H9 (cell line): ENCODE measurements at regions not wholly inside any gene's neighbourhood (a gene's known extent, or its start where the extent isn't known, plus 50 kb on each side); places are given as distances from the start of the nearest gene placed in this dataset.

ENCODE experiments used
- DNase-seq: peaks from one replicate; pipeline ENCODE4 v3.0.0-alpha.2; 2017
- H2AFZ ChIP-seq: one replicate; pipeline ENCODE4 v1.6.1; 2013; ENCODE audit warnings: mild to moderate bottlenecking, low read length, control low read depth, moderate library complexity
- H2AK5ac ChIP-seq: 2 replicates; pipeline ENCODE4 v1.6.1; 2013; ENCODE audit warnings: low read length, control low read depth, mixed read lengths; ENCODE audit not compliant: insufficient read length
- H2BK120ac ChIP-seq: one replicate; pipeline ENCODE4 v1.6.1; 2013; ENCODE audit warnings: low read depth, mild to moderate bottlenecking, low read length, control low read depth, inconsistent platforms; ENCODE audit not compliant: poor library complexity, severe bottlenecking
- H2BK12ac ChIP-seq: 2 replicates; pipeline ENCODE4 v1.6.1; 2013; ENCODE audit warnings: low read length, control low read depth, mixed read lengths, low read depth; ENCODE audit not compliant: insufficient read length
- H2BK15ac ChIP-seq: 2 replicates; pipeline ENCODE4 v1.6.1; 2013; ENCODE audit warnings: low read depth, low read length, control low read depth
- H2BK20ac ChIP-seq: one replicate; pipeline ENCODE4 v1.6.1; 2013; ENCODE audit warnings: low read depth, mild to moderate bottlenecking, low read length, control low read depth, inconsistent platforms; ENCODE audit not compliant: poor library complexity, severe bottlenecking
- H2BK5ac ChIP-seq: 2 replicates; pipeline ENCODE4 v1.6.1; 2013; ENCODE audit warnings: low read length, control low read depth, mixed read lengths; ENCODE audit not compliant: insufficient read length
- H3K14ac ChIP-seq: 2 replicates; pipeline ENCODE4 v1.6.1; 2013; ENCODE audit warnings: low read length, control low read depth; ENCODE audit not compliant: insufficient read depth
- H3K18ac ChIP-seq: 2 replicates; pipeline ENCODE4 v1.6.1; 2013; ENCODE audit warnings: low read depth, mild to moderate bottlenecking, mixed read lengths, low read length, control low read depth; ENCODE audit not compliant: insufficient read length
- H3K23ac ChIP-seq: 2 replicates; pipeline ENCODE4 v1.6.1; 2013; ENCODE audit warnings: low read length, control low read depth, mixed read lengths, low read depth; ENCODE audit not compliant: insufficient read length
- H3K23me2 ChIP-seq: 2 replicates; pipeline ENCODE4 v1.6.1; 2013; ENCODE audit warnings: low read depth, mild to moderate bottlenecking, mixed read lengths, low read length, control low read depth; ENCODE audit not compliant: insufficient read length, poor library complexity, severe bottlenecking
- H3K27ac ChIP-seq: 2 replicates; pipeline ENCODE4 v1.5.1; 2013; ENCODE audit warnings: low read length, control low read depth, mixed read lengths, low read depth; ENCODE audit not compliant: insufficient read length
- H3K27me3 ChIP-seq: 2 replicates; pipeline ENCODE4 v1.6.1; 2013; ENCODE audit warnings: low read length, control low read depth, inconsistent platforms; ENCODE audit not compliant: insufficient read depth
- H3K4ac ChIP-seq: 2 replicates; pipeline ENCODE4 v1.6.1; 2013; ENCODE audit warnings: low read depth, mild to moderate bottlenecking, control low read depth, inconsistent platforms, low read length, moderate library complexity
- H3K4me1 ChIP-seq: 2 replicates; pipeline ENCODE4 v1.6.1; 2013; ENCODE audit warnings: low read length, control low read depth, inconsistent platforms; ENCODE audit not compliant: insufficient read depth
- H3K4me2 ChIP-seq: 2 replicates; pipeline ENCODE4 v1.6.1; 2013; ENCODE audit warnings: low read length, control low read depth, mixed read lengths; ENCODE audit not compliant: insufficient read length, insufficient read depth
- H3K56ac ChIP-seq: 2 replicates; pipeline ENCODE4 v1.6.1; 2013; ENCODE audit warnings: low read depth, mild to moderate bottlenecking, mixed read lengths, low read length, control low read depth; ENCODE audit not compliant: insufficient read length
- H3K79me1 ChIP-seq: 2 replicates; pipeline ENCODE4 v1.6.1; 2013; ENCODE audit warnings: low read depth, mild to moderate bottlenecking, moderate library complexity, low read length, control low read depth, inconsistent platforms; ENCODE audit not compliant: insufficient read depth, poor library complexity, severe bottlenecking
- H3K79me2 ChIP-seq: 2 replicates; pipeline ENCODE4 v1.6.1; 2013; ENCODE audit warnings: low read length, control low read depth, inconsistent platforms; ENCODE audit not compliant: insufficient read depth
- H3K9ac ChIP-seq: 2 replicates; pipeline ENCODE4 v1.6.1; 2013; ENCODE audit warnings: low read length, control low read depth, mixed read lengths; ENCODE audit not compliant: insufficient read length; ENCODE audit errors: extremely low read depth
- H3K9me3 ChIP-seq: one replicate; pipeline ENCODE4 v1.6.1; 2013; ENCODE audit warnings: low read depth, low read length, inconsistent platforms; ENCODE audit not compliant: control insufficient read depth
- H3T11ph ChIP-seq: one replicate; pipeline ENCODE4 v1.6.1; 2013; ENCODE audit warnings: mild to moderate bottlenecking, low read length, control low read depth, inconsistent platforms
- H4K20me1 ChIP-seq: one replicate; pipeline ENCODE4 v1.6.1; 2013; ENCODE audit not compliant: control insufficient read depth, insufficient read length, insufficient read depth
- H4K5ac ChIP-seq: 2 replicates; pipeline ENCODE4 v1.6.1; 2013; ENCODE audit warnings: low read depth, mild to moderate bottlenecking, mixed read lengths, low read length, control low read depth; ENCODE audit not compliant: insufficient read length
- H4K8ac ChIP-seq: replicated peaks from 2 replicates; pipeline ENCODE4 v1.6.1; 2013; ENCODE audit warnings: low read length, control low read depth, mixed read lengths, low read depth; ENCODE audit not compliant: insufficient read length
- H4K91ac ChIP-seq: 2 replicates; pipeline ENCODE4 v1.6.1; 2013; ENCODE audit warnings: low read depth, mild to moderate bottlenecking, moderate library complexity, mixed read lengths, low read length, control low read depth; ENCODE audit not compliant: insufficient read length
- H3K27ac Mint-ChIP-seq, 3 experiments: 2 replicates in 2 of 3; 3 replicates in 1 of 3; pipeline ENCODE4 v1.8.0; 2020 to 2021; ENCODE audit warnings: mixed read lengths in 3 of 3, mild to moderate bottlenecking in 1 of 3, moderate library complexity in 1 of 3
- H3K27me3 Mint-ChIP-seq: 2 replicates; pipeline ENCODE4 v1.8.0; 2021; ENCODE audit warnings: low read depth, mild to moderate bottlenecking, moderate library complexity, mixed read lengths
- H3K36me3 Mint-ChIP-seq, 3 experiments: 2 replicates in 2 of 3; 3 replicates in 1 of 3; pipeline ENCODE4 v1.8.0; 2020 to 2021; ENCODE audit warnings: low read depth in 3 of 3, mixed read lengths in 3 of 3; ENCODE audit not compliant: insufficient read depth in 1 of 3
- H3K4me1 Mint-ChIP-seq, 2 experiments: 2 replicates each; pipeline ENCODE4 v1.8.0; 2020; ENCODE audit warnings: mixed read lengths in 2 of 2
- H3K4me3 Mint-ChIP-seq, 2 experiments: 2 replicates in 1 of 2; 3 replicates in 1 of 2; pipeline ENCODE4 v1.8.0; 2020 to 2021; ENCODE audit warnings: mild to moderate bottlenecking in 2 of 2, mixed read lengths in 2 of 2, moderate library complexity in 1 of 2
- H3K9me3 Mint-ChIP-seq, 2 experiments: 2 replicates in 1 of 2; 3 replicates in 1 of 2; pipeline ENCODE4 v1.8.0; 2020; ENCODE audit warnings: mild to moderate bottlenecking in 2 of 2, mixed read lengths in 2 of 2, moderate library complexity in 1 of 2
- CTCF ChIP-seq: fragments of 200-600 bp; sonication (generic); conservative IDR thresholded peaks from 3 replicates; pipeline ENCODE4 v1.8.0; 2021; ENCODE audit warnings: antibody characterized with exemption, mild to moderate bottlenecking
- WGBS: extraction: QIAGEN DNeasy Blood & Tissue Kit; methylation state at CpG from one replicate; pipeline ENCODE4 v1.1.7; 2013; ENCODE audit warnings: missing lambda C conversion rate, low lambda C conversion rate, mixed read lengths; ENCODE audit not compliant: insufficient read length; ENCODE audit errors: extremely low coverage; 5-methylcytosine and 5-hydroxymethylcytosine counted together

DNA sequence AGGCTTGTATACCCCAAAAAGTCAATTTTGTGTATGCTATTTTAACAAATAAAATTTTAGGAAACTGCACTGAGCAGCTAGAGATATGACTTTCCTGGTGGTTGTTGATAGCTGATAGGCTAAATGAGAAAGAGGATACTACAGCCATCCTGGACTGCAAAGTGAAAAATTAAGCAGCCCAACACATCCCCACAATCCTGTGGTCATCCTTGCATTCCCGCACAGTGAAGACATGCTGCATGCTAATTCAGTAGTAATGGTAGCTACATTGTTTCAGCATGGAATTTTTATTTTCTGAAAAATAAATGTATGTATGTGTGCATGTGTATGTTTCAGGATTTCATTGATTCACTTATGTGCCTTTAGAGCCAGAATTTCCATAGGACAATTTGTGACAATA lies 124.2 kb upstream of the CCDC68 start:
- Mint-ChIP-seq H3K4me1 (peaks cover 0 to 7% of the 10 kb centered on the region in 2 experiments; a peak in 3 of 4 replicates), H3K27me3 (no peaks in the 10 kb centered on the region), H3K36me3 (no peaks in the 10 kb centered on the region), H3K9me3 (no peaks in the 10 kb centered on the region), H3K27ac (no peak overlapping the region), H3K4me3 (no peak overlapping the region)
- Histone ChIP-seq H4K5ac (no peak overlapping the region), H3K56ac (no peak overlapping the region), H3K4me1 (no peaks in the 10 kb centered on the region), H3K4ac (no peak overlapping the region), H3K4me2 (no peak overlapping the region), H2AFZ (no peak overlapping the region), H2BK5ac (no peak overlapping the region), H2AK5ac (no peak overlapping the region), H3K18ac (no peak overlapping the region), H3K9ac (no peak overlapping the region), H2BK120ac (no peak overlapping the region), H2BK12ac (no peak overlapping the region), H3K79me1 (no peaks in the 10 kb centered on the region), H2BK15ac (no peak overlapping the region), H4K91ac (no peak overlapping the region), H4K20me1 (no peaks in the 10 kb centered on the region), H3K23ac (no peak overlapping the region), H3K14ac (no peak overlapping the region), H3K23me2 (no peaks in the 10 kb centered on the region), H4K8ac (no peak overlapping the region), H3T11ph (no peak overlapping the region), H3K27me3 (no peaks in the 10 kb centered on the region), H3K79me2 (no peaks in the 10 kb centered on the region), H3K9me3 (no peaks in the 10 kb centered on the region), H3K27ac (no peak overlapping the region), H2BK20ac (no peak overlapping the region)
- TF ChIP-seq CTCF, result no peak
- no CpG with 5 or more reads among the region's 1 CpG for WGBS
- DNase-seq, result no peak
